Tibial nerve (tissue), 4 donors: ENCODE measurements at regions not wholly inside any gene's neighbourhood (a gene's known extent, or its start where the extent isn't known, plus 50 kb on each side); places are given as distances from the start of the nearest gene placed in this dataset.

ENCODE experiments used
- DNase-seq, 2 donors: peaks; one replicate each; pipeline ENCODE4 v3.0.0-alpha.2; 2019; ENCODE audit warnings: low spot score in 2 of 2
- H3K27ac ChIP-seq, 4 donors: fragments of 200-600 bp; sonication (generic) in 3 of 4; one replicate each; pipeline ENCODE4 v1.5.1; 2017 to 2019; ENCODE audit warnings: mild to moderate bottlenecking in 1 of 4
- H3K27me3 ChIP-seq, 2 donors: fragments of 200-600 bp; sonication (generic) in 1 of 2; one replicate each; pipeline versions ENCODE4 v1.5.1 to v1.6.0; 2017 to 2019
- H3K36me3 ChIP-seq, 3 donors: fragments of 200-600 bp; sonication (generic); one replicate each; pipeline ENCODE4 v1.5.1; 2018 to 2019
- H3K4me1 ChIP-seq, 4 donors: fragments of 200-600 bp; sonication (generic) in 3 of 4; one replicate each; pipeline ENCODE4 v1.5.1; 2017 to 2019
- H3K4me3 ChIP-seq, 4 donors: fragments of 200-600 bp; sonication (generic) in 3 of 4; one replicate each; pipeline ENCODE4 v1.5.1; 2017 to 2019; ENCODE audit warnings: mild to moderate bottlenecking in 1 of 4, moderate library complexity in 1 of 4
- H3K9me3 ChIP-seq, 4 donors: fragments of 200-600 bp; sonication (generic) in 3 of 4; one replicate each; pipeline ENCODE4 v1.5.1; 2017 to 2019
- CTCF ChIP-seq, 5 experiments: fragments of 200-600 bp in 3 of 5; fragments of 450-650 bp in 2 of 5; sonication (generic) in 3 of 5; IDR thresholded peaks; one replicate each; pipeline ENCODE4 v1.5.1; 2016 to 2019; ENCODE audit warnings: antibody characterized with exemption in 5 of 5, mild to moderate bottlenecking in 3 of 5, moderate library complexity in 2 of 5
- EP300 ChIP-seq, 2 donors: sonication (generic); formaldehyde crosslinking; IDR thresholded peaks; one replicate each; pipeline ENCODE4 v1.6.1; 2017; ENCODE audit warnings: antibody characterized with exemption in 2 of 2, mild to moderate bottlenecking in 1 of 2
- POLR2A ChIP-seq, 2 donors: fragments of 450-650 bp; IDR thresholded peaks; one replicate each; pipeline ENCODE4 v1.6.1; 2017; ENCODE audit warnings: antibody characterized with exemption in 2 of 2, mild to moderate bottlenecking in 2 of 2, moderate library complexity in 2 of 2
- WGBS, 2 donors: methylation state at CpG; one replicate each; pipeline ENCODE4 v1.1.5; 2018; 5-methylcytosine and 5-hydroxymethylcytosine counted together

DNA sequence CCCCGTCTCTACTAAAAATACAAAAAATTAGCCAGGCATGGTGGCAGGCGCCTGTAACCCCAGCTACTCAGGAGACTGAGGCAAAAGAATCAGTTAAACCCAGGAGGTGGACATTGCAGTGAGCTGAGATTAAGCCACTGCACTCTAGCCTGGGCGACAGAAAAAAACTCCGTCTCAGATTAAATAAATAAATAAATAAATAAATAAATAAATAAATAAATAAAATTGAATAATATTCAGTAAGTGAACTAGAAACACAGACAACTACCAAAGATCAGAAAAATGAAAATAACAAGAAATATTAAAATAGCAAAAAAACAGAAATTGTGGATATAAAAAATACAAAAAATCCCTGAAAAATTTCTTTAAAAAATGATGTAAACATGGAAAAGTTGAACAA, 172.4 kb downstream of the ZNF486 start:
- Histone ChIP-seq H3K36me3 (peaks cover 0 to 4% (median 0%) of the 10 kb centered on the region in 3 donors), H3K4me1 (no peaks in the 10 kb centered on the region), H3K4me3 (no peak overlapping the region), H3K9me3 (peaks cover 0 to 8% (median 0%) of the 10 kb centered on the region in 4 donors), H3K27ac (no peak overlapping the region), H3K27me3 (no peaks in the 10 kb centered on the region)
- WGBS, 2 donors, result 94 to 95% methylated on average over 4 of the region's 4 CpGs
- DNase-seq, result no peak
- TF ChIP-seq EP300 (IDR thresholded peaks at IDR 0.05) (no peak), CTCF (IDR thresholded peaks at IDR 0.05) (no peak), POLR2A (IDR thresholded peaks at IDR 0.05) (no peak)

GRCh38 chr19:20334760-20335159, 167.7 kb downstream of the ZNF486 start:
- peaks cover 0 to 7% (median 0%) of the 10 kb centered on the region in 4 donors for H3K9me3 ChIP-seq
- WGBS, 2 donors, result 80 to 84% methylated on average over 3 of the region's 3 CpGs
- no peak for DNase-seq
- no peaks in the 10 kb centered on the region for H3K36me3 ChIP-seq
- no peak overlapping the region for H3K4me3 ChIP-seq
- no peaks in the 10 kb centered on the region for H3K4me1 ChIP-seq
- H3K27ac ChIP-seq, result no peak overlapping the region
- no peaks in the 10 kb centered on the region for H3K27me3 ChIP-seq
- TF ChIP-seq CTCF (IDR thresholded peaks at IDR 0.05) (no peak), POLR2A (IDR thresholded peaks at IDR 0.05) (no peak), EP300 (IDR thresholded peaks at IDR 0.05) (no peak)

GRCh38 chr19:20333508-20333907, 166.5 kb downstream of the ZNF486 start:
- DNase-seq, result no peak
- Histone ChIP-seq H3K9me3 (peaks cover 0 to 7% (median 0%) of the 10 kb centered on the region in 4 donors), H3K36me3 (no peaks in the 10 kb centered on the region), H3K27ac (no peak overlapping the region), H3K27me3 (no peaks in the 10 kb centered on the region), H3K4me1 (no peaks in the 10 kb centered on the region), H3K4me3 (no peak overlapping the region)
- 94 to 100% methylated on average over 1 of the region's 1 CpG for WGBS, 2 donors
- no peak for TF ChIP-seq POLR2A (IDR thresholded peaks at IDR 0.05)
- TF ChIP-seq CTCF (IDR thresholded peaks at IDR 0.05), result no peak

GRCh38 chr19:20325151-20325550, 158.1 kb downstream of the ZNF486 start:
- Histone ChIP-seq H3K9me3 (no peaks in the 10 kb centered on the region), H3K27me3 (no peaks in the 10 kb centered on the region), H3K4me3 (no peak overlapping the region), H3K27ac (no peak overlapping the region), H3K36me3 (no peaks in the 10 kb centered on the region), H3K4me1 (no peaks in the 10 kb centered on the region)
- no peak for DNase-seq
- no peak for TF ChIP-seq CTCF (IDR thresholded peaks at IDR 0.05)
- TF ChIP-seq POLR2A (IDR thresholded peaks at IDR 0.05), result no peak
- no peak for TF ChIP-seq EP300 (IDR thresholded peaks at IDR 0.05)

DNA sequence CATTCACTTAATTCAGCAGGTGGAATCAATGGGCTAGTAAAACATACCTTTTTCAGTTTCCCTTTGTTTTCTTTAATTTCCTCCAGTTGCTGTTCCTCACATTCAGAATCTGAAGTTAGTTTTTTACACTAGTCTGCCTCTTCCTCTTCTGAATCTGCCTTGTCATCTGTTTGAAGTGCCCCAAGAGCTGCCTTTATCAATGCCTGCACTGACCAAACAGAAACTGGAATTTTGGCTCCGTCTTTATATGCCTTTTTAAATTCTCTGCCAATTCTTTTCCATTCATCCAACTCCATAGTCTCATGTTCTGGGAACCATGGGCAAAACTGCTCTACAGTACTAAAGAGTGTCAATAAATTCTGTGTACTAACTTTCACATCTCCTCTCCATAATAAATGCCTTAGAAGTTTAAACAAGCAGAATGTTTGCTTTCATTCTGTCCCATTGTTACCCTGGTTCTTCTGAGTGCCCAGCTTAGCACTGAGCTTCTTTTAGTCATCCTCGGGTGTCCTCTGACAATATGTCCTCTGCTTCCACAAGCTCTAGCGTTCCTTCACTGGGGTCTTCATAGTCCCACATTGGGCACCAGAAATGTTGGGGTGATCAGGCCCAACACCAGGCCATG, 154.2 kb downstream of the ZNF486 start:
- Histone ChIP-seq H3K4me1 (no peaks in the 10 kb centered on the region), H3K27me3 (no peaks in the 10 kb centered on the region), H3K27ac (no peak overlapping the region), H3K4me3 (no peak overlapping the region), H3K36me3 (no peaks in the 10 kb centered on the region), H3K9me3 (no peaks in the 10 kb centered on the region)
- 71 to 73% methylated on average over 3 of the region's 3 CpGs for WGBS, 2 donors
- DNase-seq, result no peak
- TF ChIP-seq EP300 (IDR thresholded peaks at IDR 0.05) (no peak), CTCF (IDR thresholded peaks at IDR 0.05) (no peak), POLR2A (IDR thresholded peaks at IDR 0.05) (no peak)
